ENCODE measurements at regions not wholly inside any gene's neighbourhood (a gene's known extent, or its start where the extent isn't known, plus 50 kb on each side); places are given as distances from the start of the nearest gene placed in this dataset.

GRCh38 chr2:58798676-58799208 is 557.6 kb upstream of the FANCL start:
- TF ChIP-seq CTCF (IDR thresholded peaks at IDR 0.05): no peak
- TF ChIP-seq SIN3A (IDR thresholded peaks at IDR 0.05; ENCODE audit: borderline replicate concordance, insufficient read depth, low read depth, low read length): no peak
- TF ChIP-seq POLR2AphosphoS5 (IDR thresholded peaks at IDR 0.05; ENCODE audit: low read depth, low read length): no peak
- no peak for TF ChIP-seq TCF7L2 (IDR thresholded peaks at IDR 0.05; ENCODE audit: low read depth, low read length)
- TF ChIP-seq REST (IDR thresholded peaks at IDR 0.05; ENCODE audit: insufficient read depth in 1 of 2, low read depth in 2 of 2, low read length in 1 of 2): no peak
